ENCODE measurements at regions not wholly inside any gene's neighbourhood (a gene's known extent, or its start where the extent isn't known, plus 50 kb on each side); places are given as distances from the start of the nearest gene placed in this dataset.
"Not testable (repeated sequence)": the region's sequence is repeated elsewhere in the genome, so short reads cannot be mapped to it uniquely, and the experiment has no call there.

DNA sequence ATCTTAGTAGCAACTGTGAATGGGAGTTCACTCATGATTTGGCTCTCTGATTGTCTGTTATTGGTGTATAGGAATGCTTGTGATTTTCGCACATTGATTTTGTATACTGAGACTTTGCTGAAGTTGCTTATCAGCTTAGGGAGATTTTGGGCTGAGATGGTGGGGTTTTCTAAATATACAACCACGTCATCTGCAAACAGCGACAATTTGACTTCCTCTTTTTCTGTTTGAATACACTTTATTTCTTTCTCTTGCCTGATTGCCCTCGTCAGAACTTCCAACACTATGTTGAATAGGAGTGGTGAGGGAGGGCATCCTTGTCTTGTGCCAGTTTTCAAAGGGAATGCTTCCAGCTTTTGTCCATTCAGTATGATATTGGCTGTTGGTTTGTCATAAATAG is 1883.1 kb upstream of the TENM3 start:
- H3K27ac ChIP-seq (ENCODE audit: low read depth, low read length) = not testable (repeated sequence)

DNA sequence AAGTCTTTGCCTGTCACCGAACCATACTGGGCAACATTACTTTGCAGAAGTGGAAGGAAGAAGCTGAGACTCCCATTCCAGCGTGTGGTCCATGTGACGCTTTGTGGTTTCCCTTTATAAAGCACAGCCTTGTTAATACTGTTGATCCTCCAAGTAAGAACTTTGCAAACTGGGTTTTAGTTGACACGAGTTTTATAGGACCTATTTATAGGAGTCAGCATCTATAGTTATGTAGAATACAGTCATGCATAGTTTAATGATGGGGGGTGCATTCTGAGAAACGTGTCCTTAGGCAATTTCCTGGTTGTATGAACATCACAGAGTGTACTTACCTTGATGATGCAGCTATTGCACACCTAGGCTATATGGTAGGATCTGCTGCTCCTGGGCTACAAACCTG is 1879.4 kb upstream of the TENM3 start:
- Histone ChIP-seq H3K9me3 (ENCODE audit: control insufficient read depth in 1 of 2, low read length in 2 of 2) (peaks cover 0 to 4% of the 10 kb centered on the region in 2 donors), H3K36me3 (ENCODE audit: control insufficient read depth in 1 of 2, insufficient read depth in 2 of 2, low read length in 2 of 2) (no peaks in the 10 kb centered on the region), H3K4me3 (ENCODE audit: low read depth in 1 of 2, low read length in 2 of 2) (no peak overlapping the region), H3K4me1 (ENCODE audit: control insufficient read depth in 1 of 2, insufficient read depth in 2 of 2, low read length in 2 of 2) (no peaks in the 10 kb centered on the region), H3K27me3 (ENCODE audit: control insufficient read depth in 1 of 2, insufficient read depth in 2 of 2, low read length in 2 of 2) (no peaks in the 10 kb centered on the region), H3K9ac (ENCODE audit: low read depth in 1 of 2, low read length in 2 of 2) (no peak overlapping the region), H3K27ac (ENCODE audit: low read depth, low read length) (no peak overlapping the region)

More for the DNA sequence above, 1883.1 kb upstream of the TENM3 start:
- not testable (repeated sequence) for H3K9me3 ChIP-seq (ENCODE audit: control insufficient read depth in 1 of 2, low read length in 2 of 2); H3K9ac ChIP-seq (ENCODE audit: low read depth in 1 of 2, low read length in 2 of 2); H3K36me3 ChIP-seq (ENCODE audit: control insufficient read depth in 1 of 2, insufficient read depth in 2 of 2, low read length in 2 of 2); H3K27me3 ChIP-seq (ENCODE audit: control insufficient read depth in 1 of 2, insufficient read depth in 2 of 2, low read length in 2 of 2); H3K4me3 ChIP-seq (ENCODE audit: low read depth in 1 of 2, low read length in 2 of 2); H3K4me1 ChIP-seq (ENCODE audit: control insufficient read depth in 1 of 2, insufficient read depth in 2 of 2, low read length in 2 of 2)

DNA sequence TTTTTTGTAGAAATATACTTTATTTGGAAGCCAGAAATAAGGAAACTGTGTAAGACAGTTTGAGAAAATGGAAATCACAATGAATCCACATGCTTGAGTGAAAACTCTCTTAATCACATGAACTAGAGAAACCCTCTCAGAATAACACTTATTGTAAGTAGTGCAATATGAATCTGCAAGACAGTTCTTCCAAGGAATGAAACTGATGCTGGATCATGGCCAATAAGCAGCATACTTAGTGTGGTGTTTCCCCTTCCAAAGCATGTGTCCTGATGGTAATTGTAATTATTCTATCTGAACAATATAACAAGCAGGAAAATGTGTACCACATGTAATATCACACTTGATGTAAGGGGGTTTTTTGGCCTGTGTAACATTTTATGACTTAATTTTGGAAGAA is 1870.5 kb upstream of the TENM3 start:
- Histone ChIP-seq H3K27me3 (ENCODE audit: control insufficient read depth in 1 of 2, insufficient read depth in 2 of 2, low read length in 2 of 2) (no peaks in the 10 kb centered on the region), H3K36me3 (ENCODE audit: control insufficient read depth in 1 of 2, insufficient read depth in 2 of 2, low read length in 2 of 2) (no peaks in the 10 kb centered on the region), H3K4me1 (ENCODE audit: control insufficient read depth in 1 of 2, insufficient read depth in 2 of 2, low read length in 2 of 2) (no peaks in the 10 kb centered on the region), H3K9ac (ENCODE audit: low read depth in 1 of 2, low read length in 2 of 2) (no peak overlapping the region), H3K9me3 (ENCODE audit: control insufficient read depth in 1 of 2, low read length in 2 of 2) (no peaks in the 10 kb centered on the region), H3K4me3 (ENCODE audit: low read depth in 1 of 2, low read length in 2 of 2) (no peak overlapping the region), H3K27ac (ENCODE audit: low read depth, low read length) (no peak overlapping the region)

DNA sequence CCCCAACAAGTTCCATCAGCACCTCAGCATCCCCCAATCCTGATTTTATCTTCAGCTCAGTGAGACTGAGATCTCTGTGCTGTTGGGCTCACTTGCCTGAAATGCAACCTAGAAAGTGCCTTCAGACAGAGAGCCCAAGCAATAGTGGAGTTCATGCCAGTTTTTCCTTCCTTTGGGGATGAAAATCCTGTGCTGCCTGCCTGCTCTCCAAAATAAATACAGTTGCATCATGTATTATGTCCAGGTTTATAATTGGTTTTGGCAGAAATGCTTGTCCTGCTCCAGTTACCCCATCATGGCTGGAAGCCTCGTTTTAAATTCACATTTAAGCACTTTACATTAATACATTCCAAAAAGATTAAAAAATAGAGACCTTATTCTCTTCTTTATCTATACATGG is 1865.5 kb upstream of the TENM3 start:
- H3K27ac ChIP-seq (ENCODE audit: low read depth, low read length) = no peak overlapping the region
- H3K4me3 ChIP-seq (ENCODE audit: low read depth in 1 of 2, low read length in 2 of 2) = no peak overlapping the region
- H3K36me3 ChIP-seq (ENCODE audit: control insufficient read depth in 1 of 2, insufficient read depth in 2 of 2, low read length in 2 of 2) = no peaks in the 10 kb centered on the region
- H3K4me1 ChIP-seq (ENCODE audit: control insufficient read depth in 1 of 2, insufficient read depth in 2 of 2, low read length in 2 of 2) = no peaks in the 10 kb centered on the region
- no peak overlapping the region for H3K9ac ChIP-seq (ENCODE audit: low read depth in 1 of 2, low read length in 2 of 2)
- no peaks in the 10 kb centered on the region for H3K9me3 ChIP-seq (ENCODE audit: control insufficient read depth in 1 of 2, low read length in 2 of 2)
- no peaks in the 10 kb centered on the region for H3K27me3 ChIP-seq (ENCODE audit: control insufficient read depth in 1 of 2, insufficient read depth in 2 of 2, low read length in 2 of 2)

GRCh38 chr4:180380733-180381132 is 1862.5 kb upstream of the TENM3 start:
- no peak overlapping the region for H3K9ac ChIP-seq (ENCODE audit: low read depth in 1 of 2, low read length in 2 of 2)
- no peaks in the 10 kb centered on the region for H3K4me1 ChIP-seq (ENCODE audit: control insufficient read depth in 1 of 2, insufficient read depth in 2 of 2, low read length in 2 of 2)
- no peak overlapping the region for H3K27ac ChIP-seq (ENCODE audit: low read depth, low read length)
- H3K27me3 ChIP-seq (ENCODE audit: control insufficient read depth in 1 of 2, insufficient read depth in 2 of 2, low read length in 2 of 2) = no peaks in the 10 kb centered on the region
- H3K4me3 ChIP-seq (ENCODE audit: low read depth in 1 of 2, low read length in 2 of 2) = no peak overlapping the region
- no peaks in the 10 kb centered on the region for H3K36me3 ChIP-seq (ENCODE audit: control insufficient read depth in 1 of 2, insufficient read depth in 2 of 2, low read length in 2 of 2)
- H3K9me3 ChIP-seq (ENCODE audit: control insufficient read depth in 1 of 2, low read length in 2 of 2) = no peaks in the 10 kb centered on the region

- Histone ChIP-seq H3K27me3 (ENCODE audit: control insufficient read depth in 1 of 2, insufficient read depth in 2 of 2, low read length in 2 of 2) (no peaks in the 10 kb centered on the region), H3K27ac (ENCODE audit: low read depth, low read length) (no peak overlapping the region), H3K9ac (ENCODE audit: low read depth in 1 of 2, low read length in 2 of 2) (no peak overlapping the region), H3K4me3 (ENCODE audit: low read depth in 1 of 2, low read length in 2 of 2) (no peak overlapping the region), H3K36me3 (ENCODE audit: control insufficient read depth in 1 of 2, insufficient read depth in 2 of 2, low read length in 2 of 2) (no peaks in the 10 kb centered on the region), H3K9me3 (ENCODE audit: control insufficient read depth in 1 of 2, low read length in 2 of 2) (no peaks in the 10 kb centered on the region), H3K4me1 (ENCODE audit: control insufficient read depth in 1 of 2, insufficient read depth in 2 of 2, low read length in 2 of 2) (no peaks in the 10 kb centered on the region)
Observed at GRCh38 chr4:180391613-180392012, 1851.6 kb upstream of the TENM3 start.

DNA sequence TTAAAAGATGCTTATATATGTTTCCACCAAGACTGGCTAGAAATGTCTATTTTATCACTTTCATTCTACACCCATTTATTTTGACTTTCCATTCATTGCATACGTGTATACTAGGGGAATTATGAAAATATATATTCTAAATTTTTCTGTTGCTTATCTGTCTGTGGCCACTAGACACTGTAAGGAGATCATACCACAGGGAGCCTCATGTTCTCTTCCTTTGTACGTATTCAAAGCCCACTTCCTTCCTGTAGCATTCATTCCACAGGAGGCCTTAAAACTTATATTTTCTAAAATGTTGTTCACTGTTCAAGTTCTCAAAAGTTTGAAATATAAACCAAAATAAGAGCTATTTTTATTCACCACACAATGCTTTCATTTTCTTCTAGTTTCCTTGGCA is 1848.9 kb upstream of the TENM3 start:
- H3K9me3 ChIP-seq (ENCODE audit: control insufficient read depth in 1 of 2, low read length in 2 of 2) = no peaks in the 10 kb centered on the region
- H3K4me1 ChIP-seq (ENCODE audit: control insufficient read depth in 1 of 2, insufficient read depth in 2 of 2, low read length in 2 of 2) = no peaks in the 10 kb centered on the region
- H3K36me3 ChIP-seq (ENCODE audit: control insufficient read depth in 1 of 2, insufficient read depth in 2 of 2, low read length in 2 of 2) = no peaks in the 10 kb centered on the region
- no peak overlapping the region for H3K27ac ChIP-seq (ENCODE audit: low read depth, low read length)
- no peaks in the 10 kb centered on the region for H3K27me3 ChIP-seq (ENCODE audit: control insufficient read depth in 1 of 2, insufficient read depth in 2 of 2, low read length in 2 of 2)
- no peak overlapping the region for H3K9ac ChIP-seq (ENCODE audit: low read depth in 1 of 2, low read length in 2 of 2)
- H3K4me3 ChIP-seq (ENCODE audit: low read depth in 1 of 2, low read length in 2 of 2) = no peak overlapping the region

GRCh38 chr4:180394730-180395129 is 1848.5 kb upstream of the TENM3 start:
- H3K9ac ChIP-seq (ENCODE audit: low read depth in 1 of 2, low read length in 2 of 2) = no peak overlapping the region
- H3K4me3 ChIP-seq (ENCODE audit: low read depth in 1 of 2, low read length in 2 of 2) = no peak overlapping the region
- H3K36me3 ChIP-seq (ENCODE audit: control insufficient read depth in 1 of 2, insufficient read depth in 2 of 2, low read length in 2 of 2) = no peaks in the 10 kb centered on the region
- H3K9me3 ChIP-seq (ENCODE audit: control insufficient read depth in 1 of 2, low read length in 2 of 2) = no peaks in the 10 kb centered on the region
- H3K27me3 ChIP-seq (ENCODE audit: control insufficient read depth in 1 of 2, insufficient read depth in 2 of 2, low read length in 2 of 2) = no peaks in the 10 kb centered on the region
- no peaks in the 10 kb centered on the region for H3K4me1 ChIP-seq (ENCODE audit: control insufficient read depth in 1 of 2, insufficient read depth in 2 of 2, low read length in 2 of 2)
- H3K27ac ChIP-seq (ENCODE audit: low read depth, low read length) = no peak overlapping the region

GRCh38 chr4:180398564-180398963 is 1844.6 kb upstream of the TENM3 start:
- no peaks in the 10 kb centered on the region for H3K4me1 ChIP-seq (ENCODE audit: control insufficient read depth in 1 of 2, insufficient read depth in 2 of 2, low read length in 2 of 2)
- no peak overlapping the region for H3K4me3 ChIP-seq (ENCODE audit: low read depth in 1 of 2, low read length in 2 of 2)
- no peak overlapping the region for H3K27ac ChIP-seq (ENCODE audit: low read depth, low read length)
- H3K27me3 ChIP-seq (ENCODE audit: control insufficient read depth in 1 of 2, insufficient read depth in 2 of 2, low read length in 2 of 2) = no peaks in the 10 kb centered on the region
- no peaks in the 10 kb centered on the region for H3K36me3 ChIP-seq (ENCODE audit: control insufficient read depth in 1 of 2, insufficient read depth in 2 of 2, low read length in 2 of 2)
- H3K9me3 ChIP-seq (ENCODE audit: control insufficient read depth in 1 of 2, low read length in 2 of 2) = no peaks in the 10 kb centered on the region
- no peak overlapping the region for H3K9ac ChIP-seq (ENCODE audit: low read depth in 1 of 2, low read length in 2 of 2)

- H3K27ac ChIP-seq (ENCODE audit: low read depth, low read length) = no peak overlapping the region
- no peaks in the 10 kb centered on the region for H3K4me1 ChIP-seq (ENCODE audit: control insufficient read depth in 1 of 2, insufficient read depth in 2 of 2, low read length in 2 of 2)
- no peak overlapping the region for H3K4me3 ChIP-seq (ENCODE audit: low read depth in 1 of 2, low read length in 2 of 2)
- no peak overlapping the region for H3K9ac ChIP-seq (ENCODE audit: low read depth in 1 of 2, low read length in 2 of 2)
- H3K36me3 ChIP-seq (ENCODE audit: control insufficient read depth in 1 of 2, insufficient read depth in 2 of 2, low read length in 2 of 2) = no peaks in the 10 kb centered on the region
- H3K27me3 ChIP-seq (ENCODE audit: control insufficient read depth in 1 of 2, insufficient read depth in 2 of 2, low read length in 2 of 2) = no peaks in the 10 kb centered on the region
- no peaks in the 10 kb centered on the region for H3K9me3 ChIP-seq (ENCODE audit: control insufficient read depth in 1 of 2, low read length in 2 of 2)
Observed at GRCh38 chr4:180407275-180407885, 1835.8 kb upstream of the TENM3 start.
